Esophagus muscularis mucosa (tissue), 4 donors: ENCODE measurements at regions not wholly inside any gene's neighbourhood (a gene's known extent, or its start where the extent isn't known, plus 50 kb on each side); places are given as distances from the start of the nearest gene placed in this dataset.

Experiments used
- DNase-seq: peaks from one replicate; pipeline ENCODE4 v3.0.0-alpha.2; 2017; ENCODE audit errors: extremely low spot score
- H3K27ac ChIP-seq, 4 donors: fragments of 200-600 bp; sonication (generic); replicated peaks in 1 of 4; 1 replicate in 3 of 4; 2 replicates in 1 of 4; pipeline ENCODE4 v1.5.1; 2016 to 2019; ENCODE audit warnings: mild to moderate bottlenecking in 1 of 4
- H3K27me3 ChIP-seq, 4 donors: fragments of 200-600 bp; sonication (generic); one replicate each; pipeline versions ENCODE4 v1.5.1 to v1.6.0; 2016 to 2019
- H3K36me3 ChIP-seq, 4 donors: fragments of 200-600 bp; sonication (generic); one replicate each; pipeline ENCODE4 v1.5.1; 2016 to 2019
- H3K4me1 ChIP-seq, 4 donors: fragments of 200-600 bp; sonication (generic); one replicate each; pipeline ENCODE4 v1.5.1; 2016 to 2019
- H3K4me3 ChIP-seq, 4 donors: fragments of 200-600 bp; sonication (generic); 1 replicate in 2 of 4; 2 replicates in 2 of 4; pipeline ENCODE4 v1.5.1; 2016 to 2019; ENCODE audit warnings: mild to moderate bottlenecking in 4 of 4, moderate library complexity in 1 of 4
- H3K9me3 ChIP-seq, 4 donors: fragments of 200-600 bp; sonication (generic); 1 replicate in 3 of 4; 2 replicates in 1 of 4; pipeline ENCODE4 v1.5.1; 2016 to 2019
- CTCF ChIP-seq, 3 experiments: fragments of 200-600 bp in 2 of 3; fragments of 450-650 bp in 1 of 3; sonication (generic) in 2 of 3; IDR thresholded peaks; one replicate each; pipeline ENCODE4 v1.5.1; 2017 to 2019; ENCODE audit warnings: antibody characterized with exemption in 3 of 3, mild to moderate bottlenecking in 2 of 3, moderate library complexity in 1 of 3
- EP300 ChIP-seq: sonication (generic); formaldehyde crosslinking; IDR thresholded peaks from one replicate; pipeline ENCODE4 v1.6.1; 2017; ENCODE audit warnings: antibody characterized with exemption
- POLR2A ChIP-seq: fragments of 450-650 bp; IDR thresholded peaks from one replicate; pipeline ENCODE4 v1.6.1; 2017; ENCODE audit warnings: antibody characterized with exemption, moderate library complexity, mild to moderate bottlenecking, low read depth
- POLR2AphosphoS5 ChIP-seq, 2 donors: sonication (generic); formaldehyde crosslinking; IDR thresholded peaks; one replicate each; pipeline ENCODE4 v1.6.1; 2017; ENCODE audit warnings: antibody characterized with exemption in 2 of 2
- WGBS: methylation state at CpG from one replicate; pipeline ENCODE4 v1.1.5; 2018; 5-methylcytosine and 5-hydroxymethylcytosine counted together
- intact Hi-C: fragments of 100-400 bp; cut with DNase I; formaldehyde crosslinking; loops from one replicate; pipeline ENCODE4 v1.15.1; 2023

- no peaks in the 10 kb centered on the region for H3K4me1 ChIP-seq
Observed at GRCh38 chr2:144201868-144202468, 318.0 kb downstream of the ZEB2 start.

DNA sequence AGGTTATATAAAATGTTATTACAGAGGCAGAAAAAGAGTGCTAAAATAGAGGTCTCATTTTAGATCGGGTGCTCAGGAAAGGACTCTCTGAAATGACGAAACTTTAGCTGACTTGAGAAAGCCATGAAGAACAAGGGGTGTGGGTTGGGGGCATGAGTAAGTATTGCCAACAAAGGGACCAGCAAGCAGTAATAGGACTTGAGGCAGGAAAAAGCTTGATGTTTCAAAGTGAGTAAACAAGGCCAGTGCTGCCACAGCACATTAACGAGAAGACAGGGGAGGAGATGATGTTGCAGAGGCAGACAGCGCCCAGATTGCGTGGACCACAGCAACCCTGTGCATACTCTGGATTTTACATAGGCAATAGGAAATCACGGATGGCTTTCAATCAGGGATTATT lies 318.8 kb downstream of the ZEB2 start:
- DNase-seq = no peak
- 96% methylated on average over 6 of the region's 6 CpGs for WGBS
- no peak overlapping the region for H3K4me3 ChIP-seq
- TF ChIP-seq EP300 (no peak), POLR2A (no peak), POLR2AphosphoS5 (IDR thresholded peaks at IDR 0.05) (no peak), CTCF (IDR thresholded peaks at IDR 0.05) (no peak)
- intact Hi-C loops = no loop called here
- H3K4me1 ChIP-seq = no peaks in the 10 kb centered on the region
- H3K9me3 ChIP-seq = no peaks in the 10 kb centered on the region
- H3K27me3 ChIP-seq = no peaks in the 10 kb centered on the region
- H3K36me3 ChIP-seq = no peaks in the 10 kb centered on the region
- H3K27ac ChIP-seq = no peak overlapping the region

More at GRCh38 chr2:144201868-144202468, 318.0 kb downstream of the ZEB2 start:
- H3K4me3 ChIP-seq = no peak overlapping the region
- TF ChIP-seq POLR2A (no peak), POLR2AphosphoS5 (IDR thresholded peaks at IDR 0.05) (no peak), EP300 (no peak), CTCF (IDR thresholded peaks at IDR 0.05) (no peak)
- no peak overlapping the region for H3K27ac ChIP-seq
- DNase-seq = no peak
- no peaks in the 10 kb centered on the region for H3K9me3 ChIP-seq
- H3K27me3 ChIP-seq = no peaks in the 10 kb centered on the region
- H3K36me3 ChIP-seq = no peaks in the 10 kb centered on the region
- WGBS = 89% methylated on average over 1 of the region's 1 CpG
- intact Hi-C loops = no loop called here

DNA sequence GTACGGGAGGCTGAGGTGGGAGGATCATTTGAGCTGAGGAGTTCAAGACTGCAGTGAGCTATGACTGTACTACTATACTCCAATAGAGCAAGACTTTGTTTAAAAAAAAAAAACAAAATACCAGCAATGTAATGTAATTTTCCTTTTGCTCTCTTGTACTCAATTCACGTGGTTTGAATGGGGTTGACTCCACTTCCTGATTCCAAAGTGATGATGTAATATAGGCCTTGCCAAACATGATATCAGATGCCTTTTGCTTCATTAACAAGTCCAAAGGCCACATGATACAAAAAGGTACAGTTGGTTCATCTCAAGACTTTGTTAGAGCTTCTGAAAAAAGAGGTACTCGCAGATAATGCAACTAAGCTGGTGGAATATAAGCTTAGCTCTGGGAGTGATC lies 321.8 kb downstream of the ZEB2 start:
- Histone ChIP-seq H3K4me1 (no peaks in the 10 kb centered on the region), H3K27me3 (no peaks in the 10 kb centered on the region), H3K36me3 (no peaks in the 10 kb centered on the region), H3K27ac (no peak overlapping the region), H3K4me3 (no peak overlapping the region), H3K9me3 (no peaks in the 10 kb centered on the region)
- intact Hi-C loops = no loop called here
- DNase-seq = no peak
- TF ChIP-seq POLR2AphosphoS5 (IDR thresholded peaks at IDR 0.05) (no peak), CTCF (IDR thresholded peaks at IDR 0.05) (no peak), EP300 (no peak), POLR2A (no peak)
- WGBS = 78% methylated on average over 3 of the region's 3 CpGs

GRCh38 chr2:144194326-144195071 lies 325.4 kb downstream of the ZEB2 start:
- intact Hi-C loops = no loop called here
- Histone ChIP-seq H3K36me3 (no peaks in the 10 kb centered on the region), H3K27ac (no peak overlapping the region), H3K4me1 (no peaks in the 10 kb centered on the region), H3K9me3 (no peaks in the 10 kb centered on the region), H3K27me3 (no peaks in the 10 kb centered on the region), H3K4me3 (no peak overlapping the region)
- no peak for DNase-seq
- TF ChIP-seq EP300 (no peak), POLR2AphosphoS5 (IDR thresholded peaks at IDR 0.05) (no peak), POLR2A (no peak), CTCF (IDR thresholded peaks at IDR 0.05) (no peak)
- WGBS = 84% methylated on average over 5 of the region's 5 CpGs
